Suprapubic skin (tissue), 4 donors: ENCODE measurements at regions not wholly inside any gene's neighbourhood (a gene's known extent, or its start where the extent isn't known, plus 50 kb on each side); places are given as distances from the start of the nearest gene placed in this dataset.

Experiments
- DNase-seq, 2 donors: peaks; one replicate each; pipeline ENCODE4 v3.0.0-alpha.2; 2019; ENCODE audit warnings: low spot score in 2 of 2
- H3K27ac ChIP-seq: fragments of 200-600 bp; sonication (generic); one replicate; pipeline ENCODE4 v1.5.1; 2019
- H3K27me3 ChIP-seq: fragments of 200-600 bp; sonication (generic); one replicate; pipeline ENCODE4 v1.5.1; 2019
- H3K36me3 ChIP-seq: fragments of 200-600 bp; sonication (generic); one replicate; pipeline ENCODE4 v1.5.1; 2019
- H3K4me1 ChIP-seq: fragments of 200-600 bp; sonication (generic); one replicate; pipeline ENCODE4 v1.5.1; 2019
- H3K4me3 ChIP-seq: fragments of 200-600 bp; sonication (generic); one replicate; pipeline ENCODE4 v1.5.1; 2019; ENCODE audit warnings: mild to moderate bottlenecking
- H3K9me3 ChIP-seq: fragments of 200-600 bp; sonication (generic); one replicate; pipeline ENCODE4 v1.5.1; 2019
- CTCF ChIP-seq, 2 donors: fragments of 200-600 bp in 1 of 2; fragments of 450-650 bp in 1 of 2; sonication (generic) in 1 of 2; IDR thresholded peaks; one replicate each; pipeline ENCODE4 v1.5.1; 2016 to 2019; ENCODE audit warnings: antibody characterized with exemption in 2 of 2, mild to moderate bottlenecking in 1 of 2, moderate library complexity in 1 of 2
- EP300 ChIP-seq: sonication (generic); formaldehyde crosslinking; IDR thresholded peaks from one replicate; pipeline ENCODE4 v1.6.1; 2017; ENCODE audit warnings: antibody characterized with exemption
- POLR2A ChIP-seq, 2 donors: fragments of 450-650 bp; IDR thresholded peaks; one replicate each; pipeline ENCODE4 v1.6.1; 2017; ENCODE audit warnings: antibody characterized with exemption in 2 of 2, mild to moderate bottlenecking in 2 of 2, moderate library complexity in 2 of 2
- POLR2AphosphoS5 ChIP-seq, 3 donors: sonication (generic); formaldehyde crosslinking; IDR thresholded peaks; one replicate each; pipeline ENCODE4 v1.6.1; 2017; ENCODE audit warnings: antibody characterized with exemption in 3 of 3
- WGBS: methylation state at CpG from one replicate; pipeline ENCODE4 v1.1.5; 2018; 5-methylcytosine and 5-hydroxymethylcytosine counted together

- peak overlapping the region; percentile 88 for H3K27ac ChIP-seq
- peaks cover 62% of the 10 kb centered on the region for H3K4me1 ChIP-seq
- no peaks in the 10 kb centered on the region for H3K9me3 ChIP-seq
- H3K4me3 ChIP-seq = peak overlapping the region; percentile 25
- WGBS = 31% methylated on average over 16 of the region's 18 CpGs
- no peak for TF ChIP-seq POLR2AphosphoS5 (IDR thresholded peaks at IDR 0.05)
- no peak for TF ChIP-seq POLR2A (IDR thresholded peaks at IDR 0.05)
- no peak for TF ChIP-seq EP300
- TF ChIP-seq CTCF (IDR thresholded peaks at IDR 0.05) = no peak
- H3K36me3 ChIP-seq = no peaks in the 10 kb centered on the region
- H3K27me3 ChIP-seq = no peaks in the 10 kb centered on the region
- DNase-seq = no peak
Measured at GRCh38 chr12:124685689-124686369, 118.4 kb upstream of the NCOR2 start.

- peaks cover 64% of the 10 kb centered on the region for H3K4me1 ChIP-seq
- no peaks in the 10 kb centered on the region for H3K9me3 ChIP-seq
- WGBS = 25% methylated on average over 17 of the region's 18 CpGs
- TF ChIP-seq POLR2AphosphoS5 (IDR thresholded peaks at IDR 0.05) (no peak), EP300 (no peak), POLR2A (IDR thresholded peaks at IDR 0.05) (no peak), CTCF (IDR thresholded peaks at IDR 0.05) (no peak)
- peak overlapping the region; percentile 88 for H3K27ac ChIP-seq
- H3K27me3 ChIP-seq = no peaks in the 10 kb centered on the region
- no peaks in the 10 kb centered on the region for H3K36me3 ChIP-seq
- H3K4me3 ChIP-seq = peak overlapping the region; percentile 25
- no peak for DNase-seq
Measured at GRCh38 chr12:124684971-124685688, 117.7 kb upstream of the NCOR2 start.

GRCh38 chr12:124684496-124684895, 117.1 kb upstream of the NCOR2 start:
- WGBS = 30% methylated on average over 6 of the region's 7 CpGs
- Histone ChIP-seq H3K9me3 (no peaks in the 10 kb centered on the region), H3K36me3 (no peaks in the 10 kb centered on the region), H3K27me3 (no peaks in the 10 kb centered on the region), H3K27ac (peak overlapping the region; percentile 88), H3K4me1 (peaks cover 64% of the 10 kb centered on the region), H3K4me3 (peak overlapping the region; percentile 25)
- DNase-seq = no peak
- TF ChIP-seq POLR2AphosphoS5 (IDR thresholded peaks at IDR 0.05) (no peak), CTCF (IDR thresholded peaks at IDR 0.05) (no peak), POLR2A (IDR thresholded peaks at IDR 0.05) (no peak), EP300 (no peak)

GRCh38 chr12:124683152-124684124, 116.0 kb upstream of the NCOR2 start:
- Histone ChIP-seq H3K27ac (peak overlapping the region; percentile 88), H3K4me3 (no peak overlapping the region), H3K9me3 (no peaks in the 10 kb centered on the region), H3K36me3 (no peaks in the 10 kb centered on the region), H3K27me3 (no peaks in the 10 kb centered on the region), H3K4me1 (peaks cover 65% of the 10 kb centered on the region)
- WGBS = 61% methylated on average over 16 of the region's 16 CpGs
- TF ChIP-seq POLR2AphosphoS5 (IDR thresholded peaks at IDR 0.05) = no peak
- no peak for DNase-seq

- WGBS = 83% methylated on average over 15 of the region's 17 CpGs
- Histone ChIP-seq H3K27ac (peak overlapping the region; percentile 88), H3K36me3 (no peaks in the 10 kb centered on the region), H3K4me3 (no peak overlapping the region), H3K27me3 (no peaks in the 10 kb centered on the region), H3K9me3 (no peaks in the 10 kb centered on the region), H3K4me1 (peaks cover 62% of the 10 kb centered on the region)
- no peak for DNase-seq
- TF ChIP-seq CTCF (IDR thresholded peaks at IDR 0.05) = no peak
- TF ChIP-seq POLR2AphosphoS5 (IDR thresholded peaks at IDR 0.05) = no peak
- no peak for TF ChIP-seq POLR2A (IDR thresholded peaks at IDR 0.05)
- TF ChIP-seq EP300 = no peak
Measured at GRCh38 chr12:124682425-124683151, 115.2 kb upstream of the NCOR2 start.
